ENCODE measurements at regions not wholly inside any gene's neighbourhood (a gene's known extent, or its start where the extent isn't known, plus 50 kb on each side); places are given as distances from the start of the nearest gene placed in this dataset.

- in situ Hi-C loops (cut with HindIII; ENCODE audit: low sequenced_read_pairs): no loop called here
- TF ChIP-seq CTCF (IDR thresholded peaks at IDR 0.05; ENCODE audit: low read depth, low read length, missing control alignments): no peak
- H3K4me3 ChIP-seq (ENCODE audit: low read depth, low read length): no peak overlapping the region
- DNase-seq (ENCODE audit: low read depth): no peak
These were observed 757.6 kb downstream of the LIG4 start for GRCh38 chr13:107457686-107458085.

- TF ChIP-seq CTCF (IDR thresholded peaks at IDR 0.05; ENCODE audit: low read depth, low read length, missing control alignments): no peak
- in situ Hi-C loops (cut with HindIII; ENCODE audit: low sequenced_read_pairs): no loop called here
- no peak overlapping the region for H3K4me3 ChIP-seq (ENCODE audit: low read depth, low read length)
- no peak for DNase-seq (ENCODE audit: low read depth)
These were observed 758.9 kb downstream of the LIG4 start for GRCh38 chr13:107456431-107456830.

- DNase-seq (ENCODE audit: low read depth): no peak
- in situ Hi-C loops (cut with HindIII; ENCODE audit: low sequenced_read_pairs): no loop called here
- H3K4me3 ChIP-seq (ENCODE audit: low read depth, low read length): no peak overlapping the region
- TF ChIP-seq CTCF (IDR thresholded peaks at IDR 0.05; ENCODE audit: low read depth, low read length, missing control alignments): no peak
These were observed 762.5 kb downstream of the LIG4 start for GRCh38 chr13:107452833-107453232.

- no peak for TF ChIP-seq CTCF (IDR thresholded peaks at IDR 0.05; ENCODE audit: low read depth, low read length, missing control alignments)
- DNase-seq (ENCODE audit: low read depth): peak; percentile 98
These were observed 764.4 kb downstream of the LIG4 start for GRCh38 chr13:107450931-107451330.

GRCh38 chr13:107450431-107450830 lies 764.9 kb downstream of the LIG4 start:
- in situ Hi-C loops (cut with HindIII; ENCODE audit: low sequenced_read_pairs): no loop called here
- TF ChIP-seq CTCF (IDR thresholded peaks at IDR 0.05; ENCODE audit: low read depth, low read length, missing control alignments): no peak

More at GRCh38 chr13:107450931-107451330, 764.4 kb downstream of the LIG4 start:
- H3K4me3 ChIP-seq (ENCODE audit: low read depth, low read length): no peak overlapping the region
- in situ Hi-C loops (cut with HindIII; ENCODE audit: low sequenced_read_pairs): no loop called here

GRCh38 chr13:107447591-107447990 lies 767.7 kb downstream of the LIG4 start:
- no peak for TF ChIP-seq CTCF (IDR thresholded peaks at IDR 0.05; ENCODE audit: low read depth, low read length, missing control alignments)
- H3K4me3 ChIP-seq (ENCODE audit: low read depth, low read length): no peak overlapping the region
- no peak for DNase-seq (ENCODE audit: low read depth)
- in situ Hi-C loops (cut with HindIII; ENCODE audit: low sequenced_read_pairs): no loop called here

More at GRCh38 chr13:107450431-107450830, 764.9 kb downstream of the LIG4 start:
- no peak overlapping the region for H3K4me3 ChIP-seq (ENCODE audit: low read depth, low read length)
- DNase-seq (ENCODE audit: low read depth): no peak

GRCh38 chr13:107441279-107441678 lies 774.1 kb downstream of the LIG4 start:
- DNase-seq (ENCODE audit: low read depth): peak; percentile 36
- in situ Hi-C loops (cut with HindIII; ENCODE audit: low sequenced_read_pairs): no loop called here
- no peak for TF ChIP-seq CTCF (IDR thresholded peaks at IDR 0.05; ENCODE audit: low read depth, low read length, missing control alignments)
- no peak overlapping the region for H3K4me3 ChIP-seq (ENCODE audit: low read depth, low read length)

All from astrocyte of the cerebellum (primary cell).